T-helper 17 cell (primary cell): ENCODE measurements at regions not wholly inside any gene's neighbourhood (a gene's known extent, or its start where the extent isn't known, plus 50 kb on each side); places are given as distances from the start of the nearest gene placed in this dataset.

Experiments
- ATAC-seq: fragments of 150-1000 bp; cut with Tn5 transposase; 2 replicates; pipeline ENCODE4 v1.10.0; 2021; ENCODE audit warnings: mild to moderate bottlenecking, moderate library complexity
- DNase-seq, 3 donors: peaks; one replicate each; pipeline versions ENCODE4 v3.0.0 to v3.0.0-alpha.2; 2020 to 2021
- H3K9me3 ChIP-seq: one replicate; pipeline ENCODE4 v1.7.0; 2013; ENCODE audit warnings: low read length, mild to moderate bottlenecking; ENCODE audit not compliant: control insufficient read depth, poor library complexity, severe bottlenecking
- H3K27ac Mint-ChIP-seq: one replicate; pipeline ENCODE4 v1.8.0; 2022; ENCODE audit warnings: mild to moderate bottlenecking, moderate library complexity, mixed read lengths
- H3K27me3 Mint-ChIP-seq: one replicate; pipeline ENCODE4 v1.8.0; 2022; ENCODE audit warnings: mixed read lengths
- H3K36me3 Mint-ChIP-seq: one replicate; pipeline ENCODE4 v1.8.0; 2022; ENCODE audit warnings: low read depth, mixed read lengths
- H3K4me1 Mint-ChIP-seq: one replicate; pipeline ENCODE4 v1.8.0; 2022; ENCODE audit warnings: mild to moderate bottlenecking, mixed read lengths
- H3K4me3 Mint-ChIP-seq: one replicate; pipeline ENCODE4 v1.8.0; 2022; ENCODE audit warnings: mild to moderate bottlenecking, moderate library complexity, mixed read lengths

DNA sequence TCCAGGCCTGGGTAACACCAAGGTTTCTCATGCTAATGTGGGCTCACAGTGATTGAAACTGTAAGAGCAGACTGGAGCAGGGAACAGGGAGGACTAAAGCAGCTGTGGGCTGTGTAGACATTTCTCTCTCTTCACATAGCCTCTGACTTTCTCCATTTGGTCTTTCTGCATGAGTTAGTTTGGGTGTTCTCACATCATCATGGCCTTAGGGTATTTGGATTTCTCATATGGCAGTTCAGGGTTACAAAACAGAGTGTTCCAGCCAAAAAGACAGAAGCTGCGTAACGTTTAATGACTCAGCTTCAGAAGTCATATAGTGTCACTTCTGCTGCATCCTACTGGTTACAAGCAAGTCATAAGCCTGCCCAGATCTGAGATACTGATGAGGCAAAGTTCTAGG, 52.0 kb upstream of the OSBPL8 start:
- Mint-ChIP-seq H3K4me1 (no peaks in the 10 kb centered on the region), H3K27me3 (peaks cover 47% of the 10 kb centered on the region), H3K4me3 (no peak overlapping the region), H3K36me3 (no peaks in the 10 kb centered on the region), H3K27ac (no peak overlapping the region)
- H3K9me3 ChIP-seq: no peaks in the 10 kb centered on the region
- ATAC-seq (no peak), DNase-seq (no peak)

DNA sequence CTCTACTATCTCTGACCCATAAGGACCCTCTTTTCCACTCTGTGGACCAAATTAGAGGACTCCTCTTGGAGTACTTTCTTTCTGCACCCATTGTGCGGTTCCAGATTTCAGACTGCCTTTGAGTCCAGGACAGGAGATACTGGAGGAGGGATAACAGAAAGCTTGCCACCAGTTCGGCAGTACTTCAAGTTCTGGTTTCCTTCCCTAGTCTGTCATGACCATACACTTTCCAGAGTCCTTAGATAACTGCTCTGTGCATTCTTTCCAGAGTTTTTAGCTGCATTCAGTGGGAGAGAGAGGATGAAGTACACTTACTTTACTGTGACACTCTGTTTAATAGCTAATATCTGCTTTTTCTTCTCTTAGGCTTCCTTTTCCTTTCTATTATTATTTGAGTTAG, 54.8 kb upstream of the OSBPL8 start:
- H3K36me3 Mint-ChIP-seq: no peaks in the 10 kb centered on the region
- H3K27me3 Mint-ChIP-seq: peaks cover 45% of the 10 kb centered on the region
- no peak overlapping the region for H3K4me3 Mint-ChIP-seq
- no peak for ATAC-seq
- H3K27ac Mint-ChIP-seq: no peak overlapping the region
- H3K9me3 ChIP-seq: no peaks in the 10 kb centered on the region
- no peaks in the 10 kb centered on the region for H3K4me1 Mint-ChIP-seq
- DNase-seq: no peak

DNA sequence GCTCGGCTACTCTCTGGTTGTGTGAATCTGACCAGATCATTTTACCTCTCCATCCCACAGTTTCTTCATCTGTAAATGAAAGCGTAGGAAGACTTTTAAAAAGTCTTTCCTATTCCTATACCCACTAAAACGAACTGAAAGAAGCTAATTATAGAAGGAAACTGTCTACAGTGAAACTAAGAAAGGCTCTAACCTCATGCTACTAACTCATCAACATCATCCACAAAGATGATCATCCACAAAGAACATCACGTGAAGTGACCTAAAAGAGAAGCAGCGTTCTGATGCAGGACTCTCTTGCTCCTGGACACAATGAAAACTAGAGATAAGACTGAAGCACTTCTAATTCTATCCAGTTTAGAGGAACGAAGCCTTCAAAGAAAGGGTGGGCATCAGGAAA, 58.5 kb upstream of the OSBPL8 start:
- H3K4me1 Mint-ChIP-seq: peaks cover 5% of the 10 kb centered on the region
- DNase-seq: no peak
- no peak overlapping the region for H3K27ac Mint-ChIP-seq
- no peaks in the 10 kb centered on the region for H3K36me3 Mint-ChIP-seq
- H3K9me3 ChIP-seq: no peaks in the 10 kb centered on the region
- no peak overlapping the region for H3K4me3 Mint-ChIP-seq
- ATAC-seq: no peak
- peaks cover 28% of the 10 kb centered on the region for H3K27me3 Mint-ChIP-seq

DNA sequence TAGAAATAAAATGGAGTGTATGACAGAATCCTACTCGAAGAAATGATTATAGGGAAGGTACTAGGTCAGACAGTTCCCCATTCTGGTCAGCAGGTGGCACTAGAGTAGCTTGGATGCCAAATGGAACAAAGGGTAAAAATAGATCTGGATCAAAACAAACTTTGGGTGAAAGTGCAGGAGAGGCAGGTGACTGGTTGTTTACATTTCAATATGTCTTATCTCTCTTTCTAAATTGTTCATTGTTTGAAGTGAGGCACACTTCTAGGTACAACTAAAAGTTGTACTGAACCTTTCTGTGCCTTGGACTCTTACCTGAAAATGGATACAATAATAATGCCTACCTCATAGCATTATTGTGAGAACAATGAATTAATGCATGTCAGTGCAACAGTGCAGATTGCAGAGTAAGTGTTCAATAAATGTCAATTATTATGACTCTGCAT, 62.0 kb upstream of the OSBPL8 start:
- peak; percentile 86 for ATAC-seq
- Mint-ChIP-seq H3K27me3 (peaks cover 15% of the 10 kb centered on the region), H3K36me3 (no peaks in the 10 kb centered on the region), H3K4me1 (peaks cover 5% of the 10 kb centered on the region), H3K27ac (no peak overlapping the region), H3K4me3 (no peak overlapping the region)
- peak; percentile 22 to 57 (median 43) for DNase-seq
- no peaks in the 10 kb centered on the region for H3K9me3 ChIP-seq

GRCh38 chr12:76622351-76622750, 62.8 kb upstream of the OSBPL8 start:
- Mint-ChIP-seq H3K36me3 (no peaks in the 10 kb centered on the region), H3K4me1 (peaks cover 5% of the 10 kb centered on the region), H3K27ac (no peak overlapping the region), H3K4me3 (no peak overlapping the region), H3K27me3 (peaks cover 9% of the 10 kb centered on the region)
- no peaks in the 10 kb centered on the region for H3K9me3 ChIP-seq
- DNase-seq (no peak), ATAC-seq (no peak)

GRCh38 chr12:76622915-76623314, 63.3 kb upstream of the OSBPL8 start:
- no peak overlapping the region for H3K4me3 Mint-ChIP-seq
- ATAC-seq (no peak), DNase-seq (no peak)
- H3K4me1 Mint-ChIP-seq: peaks cover 5% of the 10 kb centered on the region
- H3K9me3 ChIP-seq: no peaks in the 10 kb centered on the region
- H3K36me3 Mint-ChIP-seq: no peaks in the 10 kb centered on the region
- no peak overlapping the region for H3K27ac Mint-ChIP-seq
- peaks cover 8% of the 10 kb centered on the region for H3K27me3 Mint-ChIP-seq

GRCh38 chr12:76623931-76624330, 64.4 kb upstream of the OSBPL8 start:
- DNase-seq (no peak), ATAC-seq (no peak)
- Mint-ChIP-seq H3K36me3 (no peaks in the 10 kb centered on the region), H3K4me1 (peaks cover 5% of the 10 kb centered on the region), H3K27me3 (no peaks in the 10 kb centered on the region), H3K27ac (no peak overlapping the region), H3K4me3 (no peak overlapping the region)
- H3K9me3 ChIP-seq: no peaks in the 10 kb centered on the region

DNA sequence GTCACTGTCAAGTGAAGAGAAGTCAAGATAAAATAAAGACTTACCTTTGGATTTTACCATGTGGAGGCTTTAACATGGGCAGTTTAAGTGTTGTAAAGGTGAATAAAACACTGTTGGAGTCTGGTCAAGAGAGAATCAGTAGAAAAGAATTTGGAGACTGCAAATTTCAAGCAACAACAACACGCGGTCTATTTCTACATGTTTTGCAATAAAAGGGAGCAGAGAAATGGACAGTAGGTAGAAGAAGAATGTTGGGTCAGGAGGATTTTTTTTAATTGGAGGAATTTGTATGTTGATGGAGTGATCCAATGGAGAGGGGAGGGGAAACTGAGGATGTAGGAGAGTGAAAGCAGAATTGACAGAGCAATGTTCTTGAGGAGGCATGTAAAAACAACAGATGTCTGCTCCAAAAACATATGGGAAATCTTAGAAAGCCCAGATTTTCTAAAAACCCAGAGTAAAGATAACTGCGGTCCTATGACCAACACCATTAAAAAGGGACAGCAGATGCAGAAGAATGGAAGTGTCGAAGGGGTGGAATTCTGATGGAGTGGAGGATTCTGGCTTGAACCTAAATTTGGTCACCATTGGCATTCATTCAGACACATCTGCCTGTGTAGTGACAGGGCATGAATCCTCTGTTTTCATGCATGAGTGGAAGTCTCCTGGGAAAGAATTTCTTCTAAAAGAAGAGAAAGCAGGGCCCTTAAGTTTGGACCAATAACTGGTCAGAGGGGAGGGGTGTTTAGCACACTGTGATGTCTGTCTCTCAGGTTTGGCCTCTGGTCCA, 68.0 kb upstream of the OSBPL8 start:
- Mint-ChIP-seq H3K4me1 (no peaks in the 10 kb centered on the region), H3K27ac (no peak overlapping the region), H3K27me3 (no peaks in the 10 kb centered on the region), H3K4me3 (no peak overlapping the region), H3K36me3 (no peaks in the 10 kb centered on the region)
- H3K9me3 ChIP-seq: no peaks in the 10 kb centered on the region
- ATAC-seq (no peak), DNase-seq (no peak)

- H3K4me3 Mint-ChIP-seq: no peak overlapping the region
- no peak for ATAC-seq
- H3K4me1 Mint-ChIP-seq: no peaks in the 10 kb centered on the region
- H3K27me3 Mint-ChIP-seq: no peaks in the 10 kb centered on the region
- H3K36me3 Mint-ChIP-seq: no peaks in the 10 kb centered on the region
- no peaks in the 10 kb centered on the region for H3K9me3 ChIP-seq
- DNase-seq: no peak
- no peak overlapping the region for H3K27ac Mint-ChIP-seq
Observed at GRCh38 chr12:76628745-76629144, 69.2 kb upstream of the OSBPL8 start.

GRCh38 chr12:76631741-76632140, 72.2 kb upstream of the OSBPL8 start:
- no peak overlapping the region for H3K27ac Mint-ChIP-seq
- no peaks in the 10 kb centered on the region for H3K9me3 ChIP-seq
- H3K27me3 Mint-ChIP-seq: no peaks in the 10 kb centered on the region
- H3K36me3 Mint-ChIP-seq: no peaks in the 10 kb centered on the region
- no peak for ATAC-seq
- DNase-seq: no peak
- no peaks in the 10 kb centered on the region for H3K4me1 Mint-ChIP-seq
- H3K4me3 Mint-ChIP-seq: no peak overlapping the region

- Mint-ChIP-seq H3K27ac (no peak overlapping the region), H3K4me1 (no peaks in the 10 kb centered on the region), H3K36me3 (no peaks in the 10 kb centered on the region), H3K4me3 (no peak overlapping the region), H3K27me3 (no peaks in the 10 kb centered on the region)
- DNase-seq: no peak
- ATAC-seq: no peak
- no peaks in the 10 kb centered on the region for H3K9me3 ChIP-seq
Observed at GRCh38 chr12:76633415-76633814, 73.8 kb upstream of the OSBPL8 start.

DNA sequence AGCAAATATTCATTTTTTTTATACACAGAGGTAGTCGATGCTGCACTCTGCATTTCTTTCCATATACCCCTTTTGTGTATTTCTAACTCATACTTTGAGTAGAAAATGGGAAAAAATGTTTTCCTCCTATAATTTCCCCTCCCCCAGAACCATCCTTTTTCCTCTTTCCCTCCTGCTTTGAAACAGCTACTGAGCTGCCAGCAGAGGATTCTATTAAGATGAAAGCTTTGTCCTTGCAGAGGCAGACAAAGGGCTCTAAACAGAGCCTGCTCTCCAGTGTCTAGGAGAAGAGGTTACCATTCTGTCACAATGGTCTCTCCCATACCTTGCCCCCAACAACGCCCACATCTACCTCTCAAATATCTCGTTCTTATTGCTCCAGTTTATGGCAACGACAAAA, 74.6 kb upstream of the OSBPL8 start:
- ATAC-seq (no peak), DNase-seq (no peak)
- H3K4me1 Mint-ChIP-seq: no peaks in the 10 kb centered on the region
- no peak overlapping the region for H3K27ac Mint-ChIP-seq
- no peaks in the 10 kb centered on the region for H3K9me3 ChIP-seq
- H3K4me3 Mint-ChIP-seq: no peak overlapping the region
- peaks cover 5% of the 10 kb centered on the region for H3K27me3 Mint-ChIP-seq
- no peaks in the 10 kb centered on the region for H3K36me3 Mint-ChIP-seq

DNA sequence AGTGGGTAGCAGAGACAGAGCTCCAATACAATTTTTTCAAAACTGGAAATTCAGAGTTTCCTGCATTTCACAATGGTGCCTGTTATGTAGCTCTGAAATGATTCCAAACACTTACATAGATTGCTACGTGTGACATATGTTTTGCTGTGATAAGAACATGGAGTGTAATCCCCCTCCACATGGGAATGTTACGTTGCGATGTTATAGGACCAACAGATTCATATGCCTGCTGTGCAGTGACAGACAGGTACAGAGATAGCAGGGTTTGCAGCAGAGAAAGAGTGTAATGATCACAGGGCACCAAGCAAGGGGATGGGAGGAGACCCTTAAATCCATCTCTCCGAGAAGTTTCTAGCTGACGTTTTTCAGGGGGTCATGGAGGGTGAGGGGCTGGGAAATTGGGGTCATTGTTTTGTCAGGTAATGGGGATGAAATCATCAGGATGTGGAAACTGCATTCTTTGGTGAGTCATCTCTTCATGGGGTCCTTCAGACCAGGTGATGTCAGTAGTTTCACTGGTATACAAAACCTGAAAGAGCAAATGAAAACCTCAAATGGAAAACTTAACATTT, 76.6 kb upstream of the OSBPL8 start:
- H3K27ac Mint-ChIP-seq: no peak overlapping the region
- H3K36me3 Mint-ChIP-seq: no peaks in the 10 kb centered on the region
- H3K4me1 Mint-ChIP-seq: peaks cover 7% of the 10 kb centered on the region
- ATAC-seq (no peak), DNase-seq (no peak)
- H3K27me3 Mint-ChIP-seq: peaks cover 10% of the 10 kb centered on the region
- no peak overlapping the region for H3K4me3 Mint-ChIP-seq
- H3K9me3 ChIP-seq: no peaks in the 10 kb centered on the region

DNA sequence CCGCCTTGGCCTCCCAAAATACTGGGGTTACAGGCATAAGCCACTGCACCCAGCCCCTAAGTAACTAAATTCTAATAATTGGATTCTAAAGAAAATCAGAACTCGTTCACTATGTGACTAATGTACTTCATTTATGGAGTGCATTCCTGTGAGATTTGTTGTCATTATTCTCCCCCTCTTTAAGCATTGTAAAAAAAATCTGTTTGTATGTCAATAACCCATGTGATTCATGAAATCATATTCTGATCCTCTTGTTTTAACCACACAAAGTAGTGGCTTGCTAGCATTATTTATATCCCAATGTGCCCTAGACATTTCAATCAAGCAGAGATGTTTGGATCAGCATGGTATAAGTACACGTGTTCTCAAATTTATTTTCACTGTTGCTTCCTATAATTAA, 78.2 kb upstream of the OSBPL8 start:
- no peak for DNase-seq
- ATAC-seq: no peak
- Mint-ChIP-seq H3K27me3 (peaks cover 10% of the 10 kb centered on the region), H3K4me3 (no peak overlapping the region), H3K27ac (no peak overlapping the region), H3K4me1 (peaks cover 7% of the 10 kb centered on the region), H3K36me3 (peaks cover 3% of the 10 kb centered on the region)
- H3K9me3 ChIP-seq: no peaks in the 10 kb centered on the region
